ENCODE measurements at regions not wholly inside any gene's neighbourhood (a gene's known extent, or its start where the extent isn't known, plus 50 kb on each side); places are given as distances from the start of the nearest gene placed in this dataset.

- no peak for TF ChIP-seq CTCF (IDR thresholded peaks at IDR 0.05)
- TF ChIP-seq POLR2A (IDR thresholded peaks at IDR 0.05), result no peak
Observed at GRCh38 chr14:85350667-85351066, 179.3 kb upstream of the FLRT2 start.

Measured in upper lobe of left lung (tissue), 4 donors.